Mesothelial cell of epicardium (in vitro differentiated cells): ENCODE measurements at regions not wholly inside any gene's neighbourhood (a gene's known extent, or its start where the extent isn't known, plus 50 kb on each side); places are given as distances from the start of the nearest gene placed in this dataset.

ENCODE experiments used
- DNase-seq, 2 experiments: peaks; one replicate each; pipeline ENCODE4 v3.0.0; 2021; ENCODE audit warnings: low spot score in 2 of 2; ENCODE audit not compliant: unreplicated experiment in 2 of 2
- H3K27ac Mint-ChIP-seq: 2 replicates; pipeline ENCODE4 v1.8.0; 2021; ENCODE audit warnings: mixed read lengths
- H3K27me3 Mint-ChIP-seq: 2 replicates; pipeline ENCODE4 v1.8.0; 2021; ENCODE audit warnings: low read depth, mixed read lengths
- H3K36me3 Mint-ChIP-seq: 2 replicates; pipeline ENCODE4 v1.8.0; 2021; ENCODE audit warnings: mixed read lengths
- H3K4me1 Mint-ChIP-seq: 2 replicates; pipeline ENCODE4 v1.8.0; 2021; ENCODE audit warnings: mixed read lengths
- H3K4me3 Mint-ChIP-seq: 2 replicates; pipeline ENCODE4 v1.8.0; 2021; ENCODE audit warnings: mild to moderate bottlenecking, moderate library complexity, mixed read lengths
- H3K9me3 Mint-ChIP-seq: 2 replicates; pipeline ENCODE4 v1.8.0; 2021; ENCODE audit warnings: mixed read lengths
- TF ChIP-seq, protein P1 (sequence below): fragments of 200-600 bp; sonication (generic); IDR thresholded peaks from one replicate; pipeline ENCODE4 v1.5.0; 2021; ENCODE audit warnings: antibody characterized with exemption; ENCODE audit not compliant: unreplicated experiment

DNA sequence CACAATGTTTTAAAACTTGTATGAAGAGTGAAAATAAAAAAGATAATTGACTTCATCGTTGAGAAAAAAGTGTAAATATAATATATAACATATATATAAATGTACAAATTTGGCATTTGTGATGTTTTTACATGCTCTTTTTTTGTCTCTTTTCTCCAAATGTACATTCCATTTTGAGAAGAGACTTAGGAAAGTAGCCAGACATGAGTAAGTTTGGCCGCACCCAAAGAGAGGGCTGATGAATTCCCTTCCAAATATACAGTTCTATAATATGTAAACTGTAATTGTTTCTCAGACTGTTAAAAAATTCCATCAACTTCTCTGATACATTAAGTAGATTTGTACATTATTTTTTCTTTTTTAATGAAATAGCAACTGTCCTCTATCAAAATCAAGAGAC lies 193.2 kb upstream of the MAP3K1 start:
- Mint-ChIP-seq H3K9me3 (peaks cover 48% of the 10 kb centered on the region), H3K4me3 (no peak overlapping the region), H3K27ac (no peak overlapping the region), H3K4me1 (peaks cover 10% of the 10 kb centered on the region), H3K27me3 (no peaks in the 10 kb centered on the region), H3K36me3 (peaks cover 19% of the 10 kb centered on the region)
- no peak for DNase-seq
- TF ChIP-seq, protein P1, sequence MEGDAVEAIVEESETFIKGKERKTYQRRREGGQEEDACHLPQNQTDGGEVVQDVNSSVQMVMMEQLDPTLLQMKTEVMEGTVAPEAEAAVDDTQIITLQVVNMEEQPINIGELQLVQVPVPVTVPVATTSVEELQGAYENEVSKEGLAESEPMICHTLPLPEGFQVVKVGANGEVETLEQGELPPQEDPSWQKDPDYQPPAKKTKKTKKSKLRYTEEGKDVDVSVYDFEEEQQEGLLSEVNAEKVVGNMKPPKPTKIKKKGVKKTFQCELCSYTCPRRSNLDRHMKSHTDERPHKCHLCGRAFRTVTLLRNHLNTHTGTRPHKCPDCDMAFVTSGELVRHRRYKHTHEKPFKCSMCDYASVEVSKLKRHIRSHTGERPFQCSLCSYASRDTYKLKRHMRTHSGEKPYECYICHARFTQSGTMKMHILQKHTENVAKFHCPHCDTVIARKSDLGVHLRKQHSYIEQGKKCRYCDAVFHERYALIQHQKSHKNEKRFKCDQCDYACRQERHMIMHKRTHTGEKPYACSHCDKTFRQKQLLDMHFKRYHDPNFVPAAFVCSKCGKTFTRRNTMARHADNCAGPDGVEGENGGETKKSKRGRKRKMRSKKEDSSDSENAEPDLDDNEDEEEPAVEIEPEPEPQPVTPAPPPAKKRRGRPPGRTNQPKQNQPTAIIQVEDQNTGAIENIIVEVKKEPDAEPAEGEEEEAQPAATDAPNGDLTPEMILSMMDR = no peak

- no peak for DNase-seq
- TF ChIP-seq, protein P1 = no peak
- Mint-ChIP-seq H3K4me3 (no peak overlapping the region), H3K9me3 (peaks cover 38% of the 10 kb centered on the region), H3K27me3 (no peaks in the 10 kb centered on the region), H3K4me1 (peaks cover 20% of the 10 kb centered on the region), H3K36me3 (peaks cover 15% of the 10 kb centered on the region), H3K27ac (no peak overlapping the region)
Measured at GRCh38 chr5:56620903-56621677, 194.3 kb upstream of the MAP3K1 start.

DNA sequence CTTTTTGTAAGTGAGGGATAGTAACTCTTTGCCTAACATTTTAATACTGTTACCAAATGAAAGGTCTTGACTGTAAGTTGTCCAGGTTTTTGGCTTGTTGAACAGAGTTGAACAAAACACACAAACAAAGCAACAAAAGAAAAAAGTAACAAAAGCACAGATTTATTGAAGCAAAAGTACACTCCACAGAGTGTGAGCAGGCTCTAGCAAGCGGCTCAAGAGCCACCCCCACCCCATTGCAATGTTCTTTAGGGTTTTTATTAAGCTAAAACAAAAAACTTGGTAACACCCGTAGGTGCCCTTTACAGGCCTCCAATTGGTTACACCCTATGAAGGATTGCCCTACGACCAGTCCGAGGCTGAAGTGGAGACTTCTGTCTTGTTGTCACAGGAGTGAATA lies 197.4 kb upstream of the MAP3K1 start:
- Mint-ChIP-seq H3K27me3 (no peaks in the 10 kb centered on the region), H3K27ac (no peak overlapping the region), H3K9me3 (peaks cover 38% of the 10 kb centered on the region), H3K4me1 (peaks cover 29% of the 10 kb centered on the region), H3K36me3 (peaks cover 15% of the 10 kb centered on the region), H3K4me3 (no peak overlapping the region)
- TF ChIP-seq, protein P1 = no peak
- DNase-seq = no peak

- TF ChIP-seq, protein P1 = no peak
- peaks cover 12% of the 10 kb centered on the region for H3K36me3 Mint-ChIP-seq
- peak overlapping the region; percentile 93 for H3K27ac Mint-ChIP-seq
- H3K4me3 Mint-ChIP-seq = no peak overlapping the region
- H3K4me1 Mint-ChIP-seq = peaks cover 29% of the 10 kb centered on the region
- H3K9me3 Mint-ChIP-seq = peaks cover 31% of the 10 kb centered on the region
- no peak for DNase-seq
- no peaks in the 10 kb centered on the region for H3K27me3 Mint-ChIP-seq
Measured at GRCh38 chr5:56616454-56617160, 198.7 kb upstream of the MAP3K1 start.

- peak overlapping the region; percentile 93 for H3K27ac Mint-ChIP-seq
- H3K36me3 Mint-ChIP-seq = peaks cover 16% of the 10 kb centered on the region
- no peak for DNase-seq
- no peaks in the 10 kb centered on the region for H3K27me3 Mint-ChIP-seq
- H3K9me3 Mint-ChIP-seq = peaks cover 30% of the 10 kb centered on the region
- TF ChIP-seq, protein P1 = no peak
- H3K4me1 Mint-ChIP-seq = peaks cover 29% of the 10 kb centered on the region
- no peak overlapping the region for H3K4me3 Mint-ChIP-seq
Measured at GRCh38 chr5:56615361-56616153, 199.8 kb upstream of the MAP3K1 start.
